ENCODE measurements at regions not wholly inside any gene's neighbourhood (a gene's known extent, or its start where the extent isn't known, plus 50 kb on each side); places are given as distances from the start of the nearest gene placed in this dataset.

DNA sequence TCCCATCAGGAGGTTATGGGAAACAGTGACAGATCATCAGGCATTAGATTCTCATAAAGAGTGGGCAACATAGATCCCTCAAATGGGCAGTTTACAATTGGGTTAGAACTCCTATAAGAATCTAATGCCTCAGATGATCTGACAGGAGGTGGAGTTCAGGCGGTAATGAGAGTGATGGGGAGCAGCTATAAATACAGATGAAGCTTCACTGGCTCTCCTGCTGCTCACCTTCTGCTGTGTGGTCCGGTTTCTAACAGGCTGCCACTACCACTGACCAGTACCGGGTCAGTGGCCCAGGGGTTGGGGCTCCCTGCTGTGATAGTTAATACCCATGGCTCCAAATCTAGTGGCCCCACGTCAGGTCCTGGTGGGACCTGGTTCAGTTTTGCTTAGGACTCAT, 135.7 kb downstream of the OR2B2 start:
- H3K36me3 ChIP-seq (ENCODE audit: insufficient read depth) = no peaks in the 10 kb centered on the region
- DNase-seq (ENCODE audit: low spot score) (no peak), ATAC-seq (no peak)
- Mint-ChIP-seq H3K27ac (no peak overlapping the region), H3K4me1 (peaks cover 27% of the 10 kb centered on the region), H3K4me3 (peak overlapping the region; percentile 76; the same call in 1 of the 3 replicates), H3K9me3 (peaks cover 34% of the 10 kb centered on the region), H3K36me3 (ENCODE audit: low read depth) (peaks cover 14% of the 10 kb centered on the region; the same call in 2 of the 3 replicates), H3K27me3 (ENCODE audit: insufficient read depth, low read depth, poor library complexity) (peaks cover 34% of the 10 kb centered on the region)
- no peaks in the 10 kb centered on the region for H3F3A ChIP-seq (replicated peaks; ENCODE audit: low read depth)
- no peak overlapping the region for H2AFZ ChIP-seq
- no peaks in the 10 kb centered on the region for H3K9me2 ChIP-seq (ENCODE audit: insufficient read depth)
- 0 out of 2 replicates have a peak, but pooled peaks cover 6% of the 10 kb centered on the region for H4K20me1 ChIP-seq (replicated peaks; ENCODE audit: insufficient read depth)
- TF ChIP-seq NANOG (IDR thresholded peaks at IDR 0.05; ENCODE audit: borderline replicate concordance) (no peak), JUNB (IDR thresholded peaks at IDR 0.05; ENCODE audit: unreplicated experiment) (no peak), ZNF114 (CRISPR knock-in tag; IDR thresholded peaks at IDR 0.05) (no peak), ETS1 (IDR thresholded peaks at IDR 0.05) (no peak), EZH2 (IDR thresholded peaks at IDR 0.05; ENCODE audit: low read depth, unreplicated experiment) (no peak), ZNF331 (CRISPR knock-in tag; IDR thresholded peaks at IDR 0.05; ENCODE audit: low read depth) (no peak), CREB1 (CRISPR knock-in tag; IDR thresholded peaks at IDR 0.05; ENCODE audit: low read depth) (no peak), STAT1 (IDR thresholded peaks at IDR 0.05; ENCODE audit: unreplicated experiment) (no peak), POLR2AphosphoS5 (IDR thresholded peaks at IDR 0.05; ENCODE audit: low read depth) (no peak), EZH2phosphoT487 (IDR thresholded peaks at IDR 0.05; ENCODE audit: unreplicated experiment) (no peak)
- TF ChIP-seq, protein P1, sequence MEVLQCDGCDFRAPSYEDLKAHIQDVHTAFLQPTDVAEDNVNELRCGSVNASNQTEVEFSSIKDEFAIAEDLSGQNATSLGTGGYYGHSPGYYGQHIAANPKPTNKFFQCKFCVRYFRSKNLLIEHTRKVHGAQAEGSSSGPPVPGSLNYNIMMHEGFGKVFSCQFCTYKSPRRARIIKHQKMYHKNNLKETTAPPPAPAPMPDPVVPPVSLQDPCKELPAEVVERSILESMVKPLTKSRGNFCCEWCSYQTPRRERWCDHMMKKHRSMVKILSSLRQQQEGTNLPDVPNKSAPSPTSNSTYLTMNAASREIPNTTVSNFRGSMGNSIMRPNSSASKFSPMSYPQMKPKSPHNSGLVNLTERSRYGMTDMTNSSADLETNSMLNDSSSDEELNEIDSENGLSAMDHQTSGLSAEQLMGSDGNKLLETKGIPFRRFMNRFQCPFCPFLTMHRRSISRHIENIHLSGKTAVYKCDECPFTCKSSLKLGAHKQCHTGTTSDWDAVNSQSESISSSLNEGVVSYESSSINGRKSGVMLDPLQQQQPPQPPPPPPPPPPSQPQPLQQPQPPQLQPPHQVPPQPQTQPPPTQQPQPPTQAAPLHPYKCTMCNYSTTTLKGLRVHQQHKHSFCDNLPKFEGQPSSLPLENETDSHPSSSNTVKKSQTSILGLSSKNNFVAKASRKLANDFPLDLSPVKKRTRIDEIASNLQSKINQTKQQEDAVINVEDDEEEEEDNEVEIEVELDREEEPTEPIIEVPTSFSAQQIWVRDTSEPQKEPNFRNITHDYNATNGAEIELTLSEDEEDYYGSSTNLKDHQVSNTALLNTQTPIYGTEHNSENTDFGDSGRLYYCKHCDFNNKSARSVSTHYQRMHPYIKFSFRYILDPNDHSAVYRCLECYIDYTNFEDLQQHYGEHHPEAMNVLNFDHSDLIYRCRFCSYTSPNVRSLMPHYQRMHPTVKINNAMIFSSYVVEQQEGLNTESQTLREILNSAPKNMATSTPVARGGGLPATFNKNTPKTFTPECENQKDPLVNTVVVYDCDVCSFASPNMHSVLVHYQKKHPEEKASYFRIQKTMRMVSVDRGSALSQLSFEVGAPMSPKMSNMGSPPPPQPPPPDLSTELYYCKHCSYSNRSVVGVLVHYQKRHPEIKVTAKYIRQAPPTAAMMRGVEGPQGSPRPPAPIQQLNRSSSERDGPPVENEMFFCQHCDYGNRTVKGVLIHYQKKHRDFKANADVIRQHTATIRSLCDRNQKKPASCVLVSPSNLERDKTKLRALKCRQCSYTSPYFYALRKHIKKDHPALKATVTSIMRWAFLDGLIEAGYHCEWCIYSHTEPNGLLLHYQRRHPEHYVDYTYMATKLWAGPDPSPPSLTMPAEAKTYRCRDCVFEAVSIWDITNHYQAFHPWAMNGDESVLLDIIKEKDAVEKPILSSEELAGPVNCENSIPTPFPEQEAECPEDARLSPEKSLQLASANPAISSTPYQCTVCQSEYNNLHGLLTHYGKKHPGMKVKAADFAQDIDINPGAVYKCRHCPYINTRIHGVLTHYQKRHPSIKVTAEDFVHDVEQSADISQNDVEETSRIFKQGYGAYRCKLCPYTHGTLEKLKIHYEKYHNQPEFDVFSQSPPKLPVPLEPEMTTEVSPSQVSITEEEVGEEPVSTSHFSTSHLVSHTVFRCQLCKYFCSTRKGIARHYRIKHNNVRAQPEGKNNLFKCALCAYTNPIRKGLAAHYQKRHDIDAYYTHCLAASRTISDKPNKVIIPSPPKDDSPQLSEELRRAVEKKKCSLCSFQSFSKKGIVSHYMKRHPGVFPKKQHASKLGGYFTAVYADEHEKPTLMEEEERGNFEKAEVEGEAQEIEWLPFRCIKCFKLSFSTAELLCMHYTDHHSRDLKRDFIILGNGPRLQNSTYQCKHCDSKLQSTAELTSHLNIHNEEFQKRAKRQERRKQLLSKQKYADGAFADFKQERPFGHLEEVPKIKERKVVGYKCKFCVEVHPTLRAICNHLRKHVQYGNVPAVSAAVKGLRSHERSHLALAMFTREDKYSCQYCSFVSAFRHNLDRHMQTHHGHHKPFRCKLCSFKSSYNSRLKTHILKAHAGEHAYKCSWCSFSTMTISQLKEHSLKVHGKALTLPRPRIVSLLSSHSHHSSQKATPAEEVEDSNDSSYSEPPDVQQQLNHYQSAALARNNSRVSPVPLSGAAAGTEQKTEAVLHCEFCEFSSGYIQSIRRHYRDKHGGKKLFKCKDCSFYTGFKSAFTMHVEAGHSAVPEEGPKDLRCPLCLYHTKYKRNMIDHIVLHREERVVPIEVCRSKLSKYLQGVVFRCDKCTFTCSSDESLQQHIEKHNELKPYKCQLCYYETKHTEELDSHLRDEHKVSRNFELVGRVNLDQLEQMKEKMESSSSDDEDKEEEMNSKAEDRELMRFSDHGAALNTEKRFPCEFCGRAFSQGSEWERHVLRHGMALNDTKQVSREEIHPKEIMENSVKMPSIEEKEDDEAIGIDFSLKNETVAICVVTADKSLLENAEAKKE (CRISPR knock-in tag; IDR thresholded peaks at IDR 0.05) = no peak
- TF ChIP-seq, protein P2, sequence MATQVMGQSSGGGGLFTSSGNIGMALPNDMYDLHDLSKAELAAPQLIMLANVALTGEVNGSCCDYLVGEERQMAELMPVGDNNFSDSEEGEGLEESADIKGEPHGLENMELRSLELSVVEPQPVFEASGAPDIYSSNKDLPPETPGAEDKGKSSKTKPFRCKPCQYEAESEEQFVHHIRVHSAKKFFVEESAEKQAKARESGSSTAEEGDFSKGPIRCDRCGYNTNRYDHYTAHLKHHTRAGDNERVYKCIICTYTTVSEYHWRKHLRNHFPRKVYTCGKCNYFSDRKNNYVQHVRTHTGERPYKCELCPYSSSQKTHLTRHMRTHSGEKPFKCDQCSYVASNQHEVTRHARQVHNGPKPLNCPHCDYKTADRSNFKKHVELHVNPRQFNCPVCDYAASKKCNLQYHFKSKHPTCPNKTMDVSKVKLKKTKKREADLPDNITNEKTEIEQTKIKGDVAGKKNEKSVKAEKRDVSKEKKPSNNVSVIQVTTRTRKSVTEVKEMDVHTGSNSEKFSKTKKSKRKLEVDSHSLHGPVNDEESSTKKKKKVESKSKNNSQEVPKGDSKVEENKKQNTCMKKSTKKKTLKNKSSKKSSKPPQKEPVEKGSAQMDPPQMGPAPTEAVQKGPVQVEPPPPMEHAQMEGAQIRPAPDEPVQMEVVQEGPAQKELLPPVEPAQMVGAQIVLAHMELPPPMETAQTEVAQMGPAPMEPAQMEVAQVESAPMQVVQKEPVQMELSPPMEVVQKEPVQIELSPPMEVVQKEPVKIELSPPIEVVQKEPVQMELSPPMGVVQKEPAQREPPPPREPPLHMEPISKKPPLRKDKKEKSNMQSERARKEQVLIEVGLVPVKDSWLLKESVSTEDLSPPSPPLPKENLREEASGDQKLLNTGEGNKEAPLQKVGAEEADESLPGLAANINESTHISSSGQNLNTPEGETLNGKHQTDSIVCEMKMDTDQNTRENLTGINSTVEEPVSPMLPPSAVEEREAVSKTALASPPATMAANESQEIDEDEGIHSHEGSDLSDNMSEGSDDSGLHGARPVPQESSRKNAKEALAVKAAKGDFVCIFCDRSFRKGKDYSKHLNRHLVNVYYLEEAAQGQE (IDR thresholded peaks at IDR 0.05; ENCODE audit: unreplicated experiment) = no peak
- TF ChIP-seq, protein P3, sequence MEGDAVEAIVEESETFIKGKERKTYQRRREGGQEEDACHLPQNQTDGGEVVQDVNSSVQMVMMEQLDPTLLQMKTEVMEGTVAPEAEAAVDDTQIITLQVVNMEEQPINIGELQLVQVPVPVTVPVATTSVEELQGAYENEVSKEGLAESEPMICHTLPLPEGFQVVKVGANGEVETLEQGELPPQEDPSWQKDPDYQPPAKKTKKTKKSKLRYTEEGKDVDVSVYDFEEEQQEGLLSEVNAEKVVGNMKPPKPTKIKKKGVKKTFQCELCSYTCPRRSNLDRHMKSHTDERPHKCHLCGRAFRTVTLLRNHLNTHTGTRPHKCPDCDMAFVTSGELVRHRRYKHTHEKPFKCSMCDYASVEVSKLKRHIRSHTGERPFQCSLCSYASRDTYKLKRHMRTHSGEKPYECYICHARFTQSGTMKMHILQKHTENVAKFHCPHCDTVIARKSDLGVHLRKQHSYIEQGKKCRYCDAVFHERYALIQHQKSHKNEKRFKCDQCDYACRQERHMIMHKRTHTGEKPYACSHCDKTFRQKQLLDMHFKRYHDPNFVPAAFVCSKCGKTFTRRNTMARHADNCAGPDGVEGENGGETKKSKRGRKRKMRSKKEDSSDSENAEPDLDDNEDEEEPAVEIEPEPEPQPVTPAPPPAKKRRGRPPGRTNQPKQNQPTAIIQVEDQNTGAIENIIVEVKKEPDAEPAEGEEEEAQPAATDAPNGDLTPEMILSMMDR (conservative IDR thresholded peaks at IDR 0.05; ENCODE audit: low read depth in 2 of 2) = no peak
- peaks cover 9% of the 10 kb centered on the region for H3K4me1 ChIP-seq (ENCODE audit: insufficient read depth)
- peak overlapping the region; percentile 81 for H3K4me2 ChIP-seq
- H3K79me2 ChIP-seq (replicated peaks; ENCODE audit: insufficient read depth) = no peaks in the 10 kb centered on the region
- peak overlapping the region; percentile 71 for H3K4me3 ChIP-seq
- no peak overlapping the region for H3K27ac ChIP-seq (ENCODE audit: low read depth)
- H3K27me3 ChIP-seq (ENCODE audit: insufficient read depth) = peaks cover 66% of the 10 kb centered on the region
